A204.1 (cell line): ENCODE measurements at regions not wholly inside any gene's neighbourhood (a gene's known extent, or its start where the extent isn't known, plus 50 kb on each side); places are given as distances from the start of the nearest gene placed in this dataset.

Experiments
- FAIRE-seq: peaks from 2 replicates; lab custom pipeline; 2012; peaks lifted over from hg19 to GRCh38; lab: Jason Lieb, UNC

GRCh38 chr6:75546381-75546780 is 52.8 kb upstream of the FILIP1 start:
- FAIRE-seq = peak; percentile 29

DNA sequence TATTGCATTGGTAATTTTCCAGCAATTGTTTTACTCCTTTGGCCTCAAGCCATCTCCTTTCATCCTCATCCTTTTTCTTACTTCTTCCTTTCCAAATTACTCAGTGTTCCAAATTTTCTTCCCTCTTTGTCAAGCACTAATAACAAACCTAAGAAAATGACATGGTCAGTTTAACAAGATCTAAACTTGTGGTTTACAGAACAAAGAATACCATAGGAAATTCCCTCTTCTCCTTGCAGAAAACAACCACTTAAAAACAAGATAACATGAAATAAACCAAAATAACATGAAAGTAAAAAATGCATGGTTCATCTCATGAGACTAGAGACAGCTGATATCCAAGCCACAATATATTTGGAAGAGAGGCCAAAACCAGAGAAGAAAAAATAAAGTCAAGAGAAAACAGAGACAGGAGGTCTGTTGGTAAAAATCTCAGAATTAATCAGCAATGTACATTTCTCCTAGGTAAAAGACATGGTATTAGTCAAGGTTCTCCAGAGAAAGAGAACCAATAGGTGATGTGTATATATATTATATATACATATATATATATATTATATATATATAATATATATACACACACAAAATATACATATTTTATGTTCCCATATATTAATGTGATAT is 51.0 kb upstream of the SENP6 start:
- peak; percentile 92 for FAIRE-seq

GRCh38 chr6:75551367-75551952 is 50.2 kb upstream of the SENP6 start:
- FAIRE-seq = no peak
